ENCODE measurements at regions not wholly inside any gene's neighbourhood (a gene's known extent, or its start where the extent isn't known, plus 50 kb on each side); places are given as distances from the start of the nearest gene placed in this dataset.

- Histone ChIP-seq H3K27me3 (ENCODE audit: control insufficient read depth in 2 of 2, insufficient read depth in 2 of 2, low read length in 2 of 2) (no peaks in the 10 kb centered on the region), H2AFZ (ENCODE audit: insufficient read depth, low read depth, low read length, poor library complexity, severe bottlenecking) (no peak overlapping the region), H3K36me3 (replicated peaks in 1 of 2; ENCODE audit: control insufficient read depth in 1 of 2, insufficient read depth in 2 of 2, low read length in 2 of 2) (no peaks in the 10 kb centered on the region), H3K4me3 (replicated peaks in 1 of 3; ENCODE audit: low read depth in 2 of 3, low read length in 3 of 3) (no peak overlapping the region), H3K9ac (ENCODE audit: insufficient read depth, low read length, poor library complexity, severe bottlenecking) (no peak overlapping the region), H4K20me1 (ENCODE audit: insufficient read depth, low read length) (no peaks in the 10 kb centered on the region), H3K79me2 (ENCODE audit: insufficient read depth, low read length) (no peaks in the 10 kb centered on the region), H3K4me1 (ENCODE audit: control insufficient read depth in 1 of 2, insufficient read depth in 2 of 2, low read length in 2 of 2) (no peaks in the 10 kb centered on the region), H3K9me3 (replicated peaks in 1 of 2; ENCODE audit: control insufficient read depth in 1 of 2, insufficient read depth in 1 of 2, low read length in 2 of 2) (peaks cover 0 to 5% of the 10 kb centered on the region in 2 donors), H3K27ac (ENCODE audit: low read depth in 1 of 2, low read length in 2 of 2) (no peak overlapping the region), H3K4me2 (replicated peaks; ENCODE audit: extremely low read depth, low read length, poor library complexity, severe bottlenecking) (no peak overlapping the region)
- intact Hi-C loops (cut with micrococcal nuclease), result no loop called here
- no peaks in the 10 kb centered on the region for H3K36me3 Mint-ChIP-seq
- H3K9me3 Mint-ChIP-seq, result peaks cover 0 to 13% (median 4%) of the 10 kb centered on the region in 7 donors
- H3K4me1 Mint-ChIP-seq, result no peaks in the 10 kb centered on the region
- H3K4me3 Mint-ChIP-seq, result no peak overlapping the region
- TF ChIP-seq, protein P1, sequence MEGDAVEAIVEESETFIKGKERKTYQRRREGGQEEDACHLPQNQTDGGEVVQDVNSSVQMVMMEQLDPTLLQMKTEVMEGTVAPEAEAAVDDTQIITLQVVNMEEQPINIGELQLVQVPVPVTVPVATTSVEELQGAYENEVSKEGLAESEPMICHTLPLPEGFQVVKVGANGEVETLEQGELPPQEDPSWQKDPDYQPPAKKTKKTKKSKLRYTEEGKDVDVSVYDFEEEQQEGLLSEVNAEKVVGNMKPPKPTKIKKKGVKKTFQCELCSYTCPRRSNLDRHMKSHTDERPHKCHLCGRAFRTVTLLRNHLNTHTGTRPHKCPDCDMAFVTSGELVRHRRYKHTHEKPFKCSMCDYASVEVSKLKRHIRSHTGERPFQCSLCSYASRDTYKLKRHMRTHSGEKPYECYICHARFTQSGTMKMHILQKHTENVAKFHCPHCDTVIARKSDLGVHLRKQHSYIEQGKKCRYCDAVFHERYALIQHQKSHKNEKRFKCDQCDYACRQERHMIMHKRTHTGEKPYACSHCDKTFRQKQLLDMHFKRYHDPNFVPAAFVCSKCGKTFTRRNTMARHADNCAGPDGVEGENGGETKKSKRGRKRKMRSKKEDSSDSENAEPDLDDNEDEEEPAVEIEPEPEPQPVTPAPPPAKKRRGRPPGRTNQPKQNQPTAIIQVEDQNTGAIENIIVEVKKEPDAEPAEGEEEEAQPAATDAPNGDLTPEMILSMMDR (IDR thresholded peaks at IDR 0.05), result no peak
- DNase-seq, result no peak
- H3K27ac Mint-ChIP-seq, result no peak overlapping the region
- no CpG with 5 or more reads among the region's 3 CpGs for WGBS (ENCODE audit: insufficient coverage)
- peaks cover 0 to 5% (median 2%) of the 10 kb centered on the region in 3 donors for H3K27me3 Mint-ChIP-seq (ENCODE audit: low read depth in 3 of 3)
Observed at GRCh38 chr11:116394022-116394421, 378.8 kb downstream of the BUD13 start.

DNA sequence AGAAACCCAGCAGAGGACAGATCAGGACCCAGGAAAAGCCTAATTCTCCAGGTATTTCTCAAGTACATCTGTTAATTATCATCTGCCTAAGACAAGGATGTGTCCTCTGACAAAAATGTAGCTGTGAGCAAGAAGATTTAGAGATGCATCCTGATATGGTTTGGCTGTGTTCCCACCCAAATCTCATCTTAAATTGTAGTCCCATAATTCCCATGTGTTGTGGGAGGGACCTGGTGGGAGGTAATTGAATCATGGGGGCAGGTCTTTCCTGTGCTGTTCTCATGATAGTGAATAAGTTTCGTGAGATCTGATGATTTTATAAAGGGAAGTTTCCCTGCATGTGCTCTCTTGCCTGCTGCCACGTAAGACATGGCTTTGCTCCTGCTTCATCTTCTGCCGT, 381.8 kb downstream of the BUD13 start:
- Histone ChIP-seq H3K4me1 (ENCODE audit: control insufficient read depth in 1 of 2, insufficient read depth in 2 of 2, low read length in 2 of 2) (no peaks in the 10 kb centered on the region), H3K9me3 (replicated peaks in 1 of 2; ENCODE audit: control insufficient read depth in 1 of 2, insufficient read depth in 1 of 2, low read length in 2 of 2) (peaks cover 0 to 5% of the 10 kb centered on the region in 2 donors), H3K4me3 (replicated peaks in 1 of 3; ENCODE audit: low read depth in 2 of 3, low read length in 3 of 3) (no peak overlapping the region), H4K20me1 (ENCODE audit: insufficient read depth, low read length) (no peaks in the 10 kb centered on the region), H3K36me3 (replicated peaks in 1 of 2; ENCODE audit: control insufficient read depth in 1 of 2, insufficient read depth in 2 of 2, low read length in 2 of 2) (no peaks in the 10 kb centered on the region), H3K27me3 (ENCODE audit: control insufficient read depth in 2 of 2, insufficient read depth in 2 of 2, low read length in 2 of 2) (no peaks in the 10 kb centered on the region), H3K27ac (ENCODE audit: low read depth in 1 of 2, low read length in 2 of 2) (no peak overlapping the region), H3K79me2 (ENCODE audit: insufficient read depth, low read length) (no peaks in the 10 kb centered on the region), H2AFZ (ENCODE audit: insufficient read depth, low read depth, low read length, poor library complexity, severe bottlenecking) (no peak overlapping the region), H3K4me2 (replicated peaks; ENCODE audit: extremely low read depth, low read length, poor library complexity, severe bottlenecking) (no peak overlapping the region), H3K9ac (ENCODE audit: insufficient read depth, low read length, poor library complexity, severe bottlenecking) (no peak overlapping the region)
- H3K4me3 Mint-ChIP-seq, result no peak overlapping the region
- no peak for DNase-seq
- no CpG with 5 or more reads among the region's 3 CpGs for WGBS (ENCODE audit: insufficient coverage)
- no peaks in the 10 kb centered on the region for H3K4me1 Mint-ChIP-seq
- peaks cover 2 to 4% (median 3%) of the 10 kb centered on the region in 3 donors for H3K27me3 Mint-ChIP-seq (ENCODE audit: low read depth in 3 of 3)
- TF ChIP-seq, protein P1 (IDR thresholded peaks at IDR 0.05), result no peak
- no peaks in the 10 kb centered on the region for H3K36me3 Mint-ChIP-seq
- no peak overlapping the region for H3K27ac Mint-ChIP-seq
- peaks cover 0 to 13% (median 4%) of the 10 kb centered on the region in 7 donors for H3K9me3 Mint-ChIP-seq
- intact Hi-C loops (cut with micrococcal nuclease), result no loop called here

Data from CD14-positive monocyte (primary cell).